ENCODE measurements at regions not wholly inside any gene's neighbourhood (a gene's known extent, or its start where the extent isn't known, plus 50 kb on each side); places are given as distances from the start of the nearest gene placed in this dataset.

- no peaks in the 10 kb centered on the region for H3K27me3 Mint-ChIP-seq
- H3K36me3 Mint-ChIP-seq, result no peaks in the 10 kb centered on the region
- no peak overlapping the region for H3K4me3 Mint-ChIP-seq
- H3K27ac Mint-ChIP-seq, result no peak overlapping the region
- ATAC-seq, result no peak
- H3K9me3 Mint-ChIP-seq, result peaks cover 12% of the 10 kb centered on the region
- H3K4me1 Mint-ChIP-seq, result no peaks in the 10 kb centered on the region
Observed at GRCh38 chr9:22855980-22856379, 409.4 kb downstream of the DMRTA1 start.

DNA sequence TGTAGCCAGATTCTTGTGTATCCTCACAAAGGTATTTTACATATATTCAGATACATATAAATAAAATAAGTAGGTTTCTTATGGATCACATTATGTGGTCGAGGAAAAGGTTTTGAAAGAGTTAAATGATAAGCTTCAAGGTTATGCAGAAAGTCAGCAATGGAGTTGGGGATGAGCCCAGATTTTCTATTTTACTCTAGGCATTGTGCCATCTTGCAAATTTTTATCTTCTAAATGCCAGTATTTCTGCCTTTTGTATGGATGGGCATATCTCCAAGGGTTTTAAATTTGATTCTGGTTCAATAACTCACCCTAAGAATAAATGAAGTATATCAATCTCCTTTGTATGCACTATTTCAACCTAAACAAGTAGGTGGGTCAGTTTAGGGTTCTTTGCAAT is 410.7 kb downstream of the DMRTA1 start:
- H3K4me1 Mint-ChIP-seq, result no peaks in the 10 kb centered on the region
- H3K27ac Mint-ChIP-seq, result no peak overlapping the region
- H3K36me3 Mint-ChIP-seq, result no peaks in the 10 kb centered on the region
- H3K4me3 Mint-ChIP-seq, result no peak overlapping the region
- peaks cover 12% of the 10 kb centered on the region for H3K9me3 Mint-ChIP-seq
- H3K27me3 Mint-ChIP-seq, result no peaks in the 10 kb centered on the region
- ATAC-seq, result no peak

DNA sequence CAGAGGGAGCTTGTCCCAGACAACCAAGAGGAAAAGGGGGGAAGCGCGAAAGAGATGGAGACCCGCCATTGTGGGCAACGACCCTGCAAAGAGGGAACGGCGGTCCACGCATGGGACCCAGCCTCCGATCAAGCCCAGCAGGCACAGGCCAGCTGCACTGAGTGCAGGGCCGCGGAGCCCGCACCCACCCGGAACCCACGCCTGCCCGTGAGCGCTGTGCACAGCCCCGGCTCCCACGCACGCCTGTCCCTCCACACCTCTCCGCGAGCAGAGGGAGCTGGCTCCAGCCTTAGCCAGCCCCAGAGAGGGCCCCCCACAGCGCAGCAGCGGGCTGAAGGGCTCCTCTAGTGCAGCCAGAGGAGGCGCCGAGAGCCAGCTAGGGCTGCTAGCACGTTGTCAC is 416.5 kb downstream of the DMRTA1 start:
- H3K36me3 Mint-ChIP-seq, result no peaks in the 10 kb centered on the region
- H3K27me3 Mint-ChIP-seq, result no peaks in the 10 kb centered on the region
- H3K4me3 Mint-ChIP-seq, result no peak overlapping the region
- H3K9me3 Mint-ChIP-seq, result peaks cover 8% of the 10 kb centered on the region
- H3K4me1 Mint-ChIP-seq, result no peaks in the 10 kb centered on the region
- peak; percentile 20 for ATAC-seq
- no peak overlapping the region for H3K27ac Mint-ChIP-seq

GRCh38 chr9:22863736-22864135 is 417.1 kb downstream of the DMRTA1 start:
- Mint-ChIP-seq H3K27me3 (no peaks in the 10 kb centered on the region), H3K9me3 (peaks cover 6% of the 10 kb centered on the region), H3K4me3 (no peak overlapping the region), H3K36me3 (no peaks in the 10 kb centered on the region), H3K4me1 (no peaks in the 10 kb centered on the region), H3K27ac (no peak overlapping the region)
- peak; percentile 16 for ATAC-seq

- Mint-ChIP-seq H3K27me3 (no peaks in the 10 kb centered on the region), H3K4me3 (no peak overlapping the region), H3K9me3 (no peaks in the 10 kb centered on the region), H3K27ac (no peak overlapping the region), H3K36me3 (no peaks in the 10 kb centered on the region), H3K4me1 (no peaks in the 10 kb centered on the region)
- ATAC-seq, result no peak
Observed at GRCh38 chr9:22893196-22893843, 446.7 kb downstream of the DMRTA1 start.

GRCh38 chr9:22898591-22898990 is 452.0 kb downstream of the DMRTA1 start:
- H3K27me3 Mint-ChIP-seq, result no peaks in the 10 kb centered on the region
- peaks cover 6% of the 10 kb centered on the region for H3K9me3 Mint-ChIP-seq
- no peaks in the 10 kb centered on the region for H3K4me1 Mint-ChIP-seq
- H3K27ac Mint-ChIP-seq, result no peak overlapping the region
- ATAC-seq, result no peak
- no peaks in the 10 kb centered on the region for H3K36me3 Mint-ChIP-seq
- no peak overlapping the region for H3K4me3 Mint-ChIP-seq

GRCh38 chr9:22911632-22912031 is 465.0 kb downstream of the DMRTA1 start:
- Mint-ChIP-seq H3K27ac (no peak overlapping the region), H3K36me3 (no peaks in the 10 kb centered on the region), H3K27me3 (no peaks in the 10 kb centered on the region), H3K4me1 (no peaks in the 10 kb centered on the region), H3K4me3 (no peak overlapping the region), H3K9me3 (peaks cover 2% of the 10 kb centered on the region)
- ATAC-seq, result no peak

DNA sequence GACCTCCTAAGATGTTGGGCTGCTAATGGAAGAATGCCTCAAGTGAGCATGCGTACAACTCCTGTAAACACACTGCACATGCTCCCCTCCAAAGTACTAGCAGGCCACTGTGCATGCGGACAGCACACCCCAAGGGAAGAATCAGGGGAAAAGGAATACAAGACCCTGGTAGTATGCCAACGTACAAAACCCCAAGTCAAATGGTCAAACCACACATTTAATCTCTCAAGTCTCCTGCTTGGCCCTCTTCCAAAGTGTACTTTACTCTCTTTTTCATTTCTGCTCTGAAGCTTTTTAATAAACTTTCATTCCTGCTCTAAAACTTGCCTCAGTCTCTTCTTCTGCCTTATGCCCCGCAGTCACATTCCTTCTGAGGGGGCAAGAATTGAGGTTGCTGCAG is 466.4 kb downstream of the DMRTA1 start:
- no peak overlapping the region for H3K4me3 Mint-ChIP-seq
- H3K27me3 Mint-ChIP-seq, result no peaks in the 10 kb centered on the region
- H3K36me3 Mint-ChIP-seq, result no peaks in the 10 kb centered on the region
- H3K9me3 Mint-ChIP-seq, result peaks cover 2% of the 10 kb centered on the region
- no peak for ATAC-seq
- no peaks in the 10 kb centered on the region for H3K4me1 Mint-ChIP-seq
- no peak overlapping the region for H3K27ac Mint-ChIP-seq

DNA sequence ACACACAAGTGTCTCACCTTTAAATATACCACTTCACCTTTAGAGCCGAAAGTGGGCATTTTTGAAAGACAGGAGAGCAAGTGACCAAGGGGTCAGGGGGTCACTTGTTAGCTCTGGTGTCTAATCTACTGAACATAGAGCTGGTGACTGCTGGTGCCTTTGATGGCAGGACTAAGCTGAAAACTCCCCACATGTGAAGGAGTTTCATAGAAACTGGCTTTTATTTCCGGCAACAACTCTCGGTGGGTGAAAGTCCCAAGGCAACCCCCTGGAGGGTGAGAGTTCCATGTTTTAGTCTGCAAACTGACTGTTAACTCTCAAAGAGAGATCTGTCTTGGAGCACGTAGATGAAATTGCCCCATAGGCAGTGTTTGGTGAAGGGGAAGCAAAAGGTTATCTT is 466.9 kb downstream of the DMRTA1 start:
- H3K4me1 Mint-ChIP-seq, result no peaks in the 10 kb centered on the region
- H3K27me3 Mint-ChIP-seq, result no peaks in the 10 kb centered on the region
- no peak overlapping the region for H3K27ac Mint-ChIP-seq
- no peak for ATAC-seq
- H3K36me3 Mint-ChIP-seq, result no peaks in the 10 kb centered on the region
- H3K9me3 Mint-ChIP-seq, result peaks cover 2% of the 10 kb centered on the region
- H3K4me3 Mint-ChIP-seq, result no peak overlapping the region

- Mint-ChIP-seq H3K27me3 (no peaks in the 10 kb centered on the region), H3K27ac (no peak overlapping the region), H3K9me3 (no peaks in the 10 kb centered on the region), H3K4me1 (no peaks in the 10 kb centered on the region), H3K36me3 (no peaks in the 10 kb centered on the region), H3K4me3 (no peak overlapping the region)
- no peak for ATAC-seq
Observed at GRCh38 chr9:22916148-22916547, 469.5 kb downstream of the DMRTA1 start.

- peaks cover 2% of the 10 kb centered on the region for H3K9me3 Mint-ChIP-seq
- no peaks in the 10 kb centered on the region for H3K27me3 Mint-ChIP-seq
- no peak overlapping the region for H3K27ac Mint-ChIP-seq
- H3K36me3 Mint-ChIP-seq, result no peaks in the 10 kb centered on the region
- no peak for ATAC-seq
- H3K4me3 Mint-ChIP-seq, result no peak overlapping the region
- no peaks in the 10 kb centered on the region for H3K4me1 Mint-ChIP-seq
Observed at GRCh38 chr9:22919423-22919822, 472.8 kb downstream of the DMRTA1 start.

- H3K4me1 Mint-ChIP-seq, result no peaks in the 10 kb centered on the region
- no peaks in the 10 kb centered on the region for H3K36me3 Mint-ChIP-seq
- no peak for ATAC-seq
- no peaks in the 10 kb centered on the region for H3K27me3 Mint-ChIP-seq
- H3K9me3 Mint-ChIP-seq, result peaks cover 2% of the 10 kb centered on the region
- H3K27ac Mint-ChIP-seq, result no peak overlapping the region
- H3K4me3 Mint-ChIP-seq, result no peak overlapping the region
Observed at GRCh38 chr9:22921742-22922141, 475.1 kb downstream of the DMRTA1 start.

- ATAC-seq, result no peak
- Mint-ChIP-seq H3K4me1 (no peaks in the 10 kb centered on the region), H3K27ac (no peak overlapping the region), H3K27me3 (no peaks in the 10 kb centered on the region), H3K4me3 (no peak overlapping the region), H3K36me3 (no peaks in the 10 kb centered on the region), H3K9me3 (peaks cover 2% of the 10 kb centered on the region)
Observed at GRCh38 chr9:22922222-22922621, 475.6 kb downstream of the DMRTA1 start.

DNA sequence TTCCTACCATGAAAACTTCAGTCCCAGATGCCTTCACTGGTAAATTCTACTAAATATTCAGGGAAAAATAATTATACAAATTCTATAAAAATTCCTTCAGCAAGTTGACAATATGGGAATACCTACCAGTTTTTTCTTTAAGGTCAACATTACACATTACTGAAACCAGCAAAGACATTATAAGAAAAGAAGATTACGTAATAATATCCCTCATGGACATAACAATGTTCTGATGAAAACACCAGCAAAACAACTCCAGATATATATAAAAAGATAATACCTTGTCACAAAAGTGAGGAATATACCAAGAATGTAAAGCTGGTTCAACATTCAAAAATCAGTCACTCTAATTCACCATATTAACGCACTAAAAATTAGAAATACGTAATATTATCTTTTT is 507.9 kb downstream of the DMRTA1 start:
- H3K4me1 Mint-ChIP-seq, result no peaks in the 10 kb centered on the region
- no peaks in the 10 kb centered on the region for H3K27me3 Mint-ChIP-seq
- no peaks in the 10 kb centered on the region for H3K36me3 Mint-ChIP-seq
- no peak overlapping the region for H3K27ac Mint-ChIP-seq
- peaks cover 3% of the 10 kb centered on the region for H3K9me3 Mint-ChIP-seq
- no peak overlapping the region for H3K4me3 Mint-ChIP-seq
- no peak for ATAC-seq

DNA sequence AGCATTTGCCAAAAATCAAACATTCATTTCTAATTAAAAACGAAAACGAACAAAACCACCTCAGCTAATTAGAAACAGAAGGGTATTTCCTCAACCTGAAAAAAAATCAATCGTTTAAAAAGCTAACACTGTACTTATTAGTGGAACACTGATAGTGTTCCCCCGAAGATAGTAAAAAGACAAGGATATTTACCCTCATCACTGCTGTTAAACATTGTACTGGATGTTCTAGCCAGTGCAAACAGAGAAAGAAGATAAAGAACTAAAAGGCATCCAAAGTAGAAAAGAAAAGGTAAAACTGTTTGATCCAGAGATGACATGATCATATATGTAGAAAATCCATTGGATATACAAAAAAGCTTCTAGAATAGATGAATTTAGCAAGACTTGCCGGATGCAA is 508.3 kb downstream of the DMRTA1 start:
- no peak overlapping the region for H3K4me3 Mint-ChIP-seq
- peaks cover 3% of the 10 kb centered on the region for H3K9me3 Mint-ChIP-seq
- H3K27ac Mint-ChIP-seq, result no peak overlapping the region
- ATAC-seq, result no peak
- no peaks in the 10 kb centered on the region for H3K36me3 Mint-ChIP-seq
- no peaks in the 10 kb centered on the region for H3K27me3 Mint-ChIP-seq
- no peaks in the 10 kb centered on the region for H3K4me1 Mint-ChIP-seq

DNA sequence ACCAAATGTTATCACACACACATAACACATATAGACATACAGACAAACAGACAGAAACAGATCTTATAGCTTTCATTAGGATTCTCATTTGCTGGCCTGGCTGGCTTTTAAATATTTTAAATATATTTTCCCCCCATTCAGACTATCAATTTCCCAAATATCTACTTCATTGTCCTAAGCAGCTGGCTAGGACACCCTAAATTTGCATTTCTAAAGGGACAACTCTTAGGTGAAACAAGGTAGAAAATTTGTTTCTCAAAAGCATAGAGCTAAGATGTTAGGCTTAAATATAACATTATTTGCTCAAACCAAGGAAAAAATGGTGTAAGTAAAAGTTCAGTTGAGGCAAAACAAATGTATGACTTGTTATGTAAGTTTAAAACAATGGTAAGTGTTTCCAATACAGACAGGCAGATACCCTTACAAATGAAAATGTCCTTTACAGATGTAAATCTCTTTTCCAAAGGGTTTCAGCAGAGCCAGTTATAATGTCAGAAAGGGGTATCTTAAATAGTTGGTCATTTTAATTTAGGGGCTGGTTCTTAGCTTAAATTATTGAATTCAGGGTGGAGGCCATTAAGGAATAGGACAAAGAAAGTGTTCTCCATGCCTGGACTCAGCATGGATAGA is 522.8 kb downstream of the DMRTA1 start:
- Mint-ChIP-seq H3K27ac (no peak overlapping the region), H3K9me3 (no peaks in the 10 kb centered on the region), H3K36me3 (no peaks in the 10 kb centered on the region)

More for the DNA sequence above, 522.8 kb downstream of the DMRTA1 start:
- H3K27me3 Mint-ChIP-seq, result no peaks in the 10 kb centered on the region
- H3K4me3 Mint-ChIP-seq, result no peak overlapping the region
- H3K4me1 Mint-ChIP-seq, result no peaks in the 10 kb centered on the region
- ATAC-seq, result no peak

Measured in stimulated activated memory B cell treated with anti-CD40 and anti-IgM and Interleukin-4, amounts not matched to agents 10 μg/mL and 1 μg/mL and 100 μg/mL, for 72 hours (primary cell).